ENCODE measurements at regions not wholly inside any gene's neighbourhood (a gene's known extent, or its start where the extent isn't known, plus 50 kb on each side); places are given as distances from the start of the nearest gene placed in this dataset.

DNA sequence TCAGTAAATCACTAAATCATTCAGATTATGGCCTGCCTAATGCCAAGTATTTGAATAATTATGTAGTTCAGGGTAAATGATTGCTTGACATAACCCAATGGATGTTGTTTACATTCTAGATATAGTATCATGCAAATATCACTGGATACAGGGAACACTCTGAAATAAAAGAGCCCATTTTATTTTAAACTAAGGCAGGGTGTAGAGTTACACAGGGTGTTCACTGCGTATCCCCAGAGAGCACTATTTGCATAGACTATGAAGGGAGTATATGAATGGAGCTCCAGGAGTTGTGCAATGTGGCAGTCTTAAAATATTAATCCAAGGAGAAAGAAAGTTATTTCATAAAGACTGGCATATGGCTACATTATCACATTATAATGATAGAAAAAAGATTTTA, 701.1 kb upstream of the KLHL29 start:
- TF ChIP-seq CTCF (IDR thresholded peaks at IDR 0.05 in 4 of 5, conservative IDR thresholded peaks at IDR 0.05 in 1 of 5), result no peak
- TF ChIP-seq POLR2A (IDR thresholded peaks at IDR 0.05), result no peak

All from gastrocnemius medialis (tissue), 4 donors.